Fibroblast of lung (primary cell): ENCODE measurements at regions not wholly inside any gene's neighbourhood (a gene's known extent, or its start where the extent isn't known, plus 50 kb on each side); places are given as distances from the start of the nearest gene placed in this dataset.

Source experiments
- DNase-seq, 2 donors: peaks; one replicate each; pipeline versions ENCODE4 v3.0.0 to v3.0.0-alpha.2; 2010; ENCODE audit warnings: low read depth in 2 of 2
- H2AFZ ChIP-seq: 2 replicates; pipeline ENCODE4 v1.5.1; 2012; ENCODE audit warnings: low read length, control low read depth, inconsistent platforms
- H3K27ac ChIP-seq: 2 replicates; pipeline ENCODE4 v1.5.1; 2011; ENCODE audit warnings: low read length, control low read depth; ENCODE audit not compliant: insufficient read depth
- H3K27me3 ChIP-seq: 2 replicates; pipeline ENCODE4 v1.5.1; 2011; ENCODE audit warnings: mild to moderate bottlenecking, low read length; ENCODE audit not compliant: control insufficient read depth, insufficient read depth
- H3K36me3 ChIP-seq: 2 replicates; pipeline ENCODE4 v1.5.1; 2011; ENCODE audit warnings: low read length; ENCODE audit not compliant: control insufficient read depth, insufficient read depth
- H3K4me1 ChIP-seq: 2 replicates; pipeline ENCODE4 v1.5.1; 2011; ENCODE audit warnings: low read length; ENCODE audit not compliant: control insufficient read depth, insufficient read depth; ENCODE audit errors: extremely low read depth
- H3K4me2 ChIP-seq: 2 replicates; pipeline ENCODE4 v1.5.1; 2011; ENCODE audit warnings: low read length, control low read depth; ENCODE audit not compliant: insufficient read depth; ENCODE audit errors: extremely low read depth
- H3K4me3 ChIP-seq, 4 experiments: fragments of 200-600 bp in 1 of 4; sonication (generic) in 1 of 4; replicated peaks in 1 of 4; 2 replicates each; pipeline ENCODE4 v1.5.1; 2011 to 2016; ENCODE audit warnings: low read length in 4 of 4, low read depth in 3 of 4, mild to moderate bottlenecking in 3 of 4, control low read depth in 2 of 4, inconsistent platforms in 1 of 4, mixed read lengths in 1 of 4; ENCODE audit not compliant: insufficient read depth in 1 of 4; ENCODE audit errors: control extremely low read depth in 1 of 4
- H3K79me2 ChIP-seq: 2 replicates; pipeline ENCODE4 v1.5.1; 2012; ENCODE audit warnings: mild to moderate bottlenecking, low read length, inconsistent platforms; ENCODE audit not compliant: control insufficient read depth, insufficient read depth
- H3K9ac ChIP-seq: 2 replicates; pipeline ENCODE4 v1.5.1; 2011; ENCODE audit warnings: mild to moderate bottlenecking, low read length, control low read depth; ENCODE audit not compliant: insufficient read depth
- H3K9me3 ChIP-seq: 2 replicates; pipeline ENCODE4 v1.5.1; 2012; ENCODE audit warnings: low read depth, low read length; ENCODE audit not compliant: control insufficient read depth, insufficient read depth
- H4K20me1 ChIP-seq: 2 replicates; pipeline ENCODE4 v1.5.1; 2011; ENCODE audit warnings: low read length; ENCODE audit not compliant: control insufficient read depth, insufficient read depth; ENCODE audit errors: extremely low read depth
- EZH2 ChIP-seq: IDR thresholded peaks from 2 replicates; pipeline ENCODE4 v1.5.1; 2012; ENCODE audit warnings: low read length, control low read depth, mild to moderate bottlenecking; ENCODE audit errors: missing control alignments
- TF ChIP-seq, protein P1 (sequence below), 2 donors: IDR thresholded peaks in 1 of 2; conservative IDR thresholded peaks in 1 of 2; 1 replicate in 1 of 2; 2 replicates in 1 of 2; pipeline ENCODE4 v1.5.1; 2011 to 2012; ENCODE audit warnings: low read length in 2 of 2, control low read depth in 1 of 2, inconsistent platforms in 1 of 2, low read depth in 1 of 2, mild to moderate bottlenecking in 1 of 2

DNA sequence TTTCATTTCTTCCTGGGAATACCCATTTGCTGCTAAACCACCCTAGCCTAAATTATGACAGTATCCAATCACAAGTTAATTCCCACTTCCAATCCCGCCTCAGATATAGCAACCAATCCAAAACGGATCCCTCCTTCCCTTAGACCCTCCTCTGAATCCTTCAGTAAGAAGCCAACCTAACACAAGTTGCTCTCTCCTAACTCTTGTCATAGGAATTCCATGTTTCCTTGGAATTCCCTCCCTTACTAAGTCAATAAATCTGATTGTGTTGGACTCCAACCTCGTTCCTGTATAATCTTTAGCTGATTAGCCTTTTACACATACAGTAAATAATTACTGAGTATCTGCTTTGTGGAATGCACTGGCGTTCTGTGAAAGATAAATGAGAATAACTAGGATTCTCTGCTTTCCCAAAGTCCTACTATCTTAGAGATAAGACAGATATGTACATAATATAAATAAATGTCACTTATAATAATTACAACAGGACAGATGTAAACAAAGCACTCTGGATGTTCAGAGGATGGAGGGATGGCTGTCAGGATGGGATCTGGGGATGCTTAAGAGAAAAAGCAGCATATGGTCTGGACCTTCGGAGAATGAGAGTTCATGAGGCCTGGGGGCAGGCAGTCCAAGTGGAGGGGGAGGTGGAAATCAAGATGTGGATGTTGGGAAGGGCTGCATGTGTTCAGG lies 185.8 kb upstream of the SOX5 start:
- H3K27ac ChIP-seq, result no peak overlapping the region
- no peaks in the 10 kb centered on the region for H4K20me1 ChIP-seq
- no peak overlapping the region for H3K4me3 ChIP-seq
- H3K27me3 ChIP-seq, result no peaks in the 10 kb centered on the region
- no peak overlapping the region for H3K9ac ChIP-seq
- H2AFZ ChIP-seq, result no peak overlapping the region
- no peaks in the 10 kb centered on the region for H3K9me3 ChIP-seq
- H3K36me3 ChIP-seq, result no peaks in the 10 kb centered on the region
- peak; percentile 12 to 33 for DNase-seq
- no peak overlapping the region for H3K4me2 ChIP-seq
- no peak for TF ChIP-seq EZH2
- TF ChIP-seq, protein P1, sequence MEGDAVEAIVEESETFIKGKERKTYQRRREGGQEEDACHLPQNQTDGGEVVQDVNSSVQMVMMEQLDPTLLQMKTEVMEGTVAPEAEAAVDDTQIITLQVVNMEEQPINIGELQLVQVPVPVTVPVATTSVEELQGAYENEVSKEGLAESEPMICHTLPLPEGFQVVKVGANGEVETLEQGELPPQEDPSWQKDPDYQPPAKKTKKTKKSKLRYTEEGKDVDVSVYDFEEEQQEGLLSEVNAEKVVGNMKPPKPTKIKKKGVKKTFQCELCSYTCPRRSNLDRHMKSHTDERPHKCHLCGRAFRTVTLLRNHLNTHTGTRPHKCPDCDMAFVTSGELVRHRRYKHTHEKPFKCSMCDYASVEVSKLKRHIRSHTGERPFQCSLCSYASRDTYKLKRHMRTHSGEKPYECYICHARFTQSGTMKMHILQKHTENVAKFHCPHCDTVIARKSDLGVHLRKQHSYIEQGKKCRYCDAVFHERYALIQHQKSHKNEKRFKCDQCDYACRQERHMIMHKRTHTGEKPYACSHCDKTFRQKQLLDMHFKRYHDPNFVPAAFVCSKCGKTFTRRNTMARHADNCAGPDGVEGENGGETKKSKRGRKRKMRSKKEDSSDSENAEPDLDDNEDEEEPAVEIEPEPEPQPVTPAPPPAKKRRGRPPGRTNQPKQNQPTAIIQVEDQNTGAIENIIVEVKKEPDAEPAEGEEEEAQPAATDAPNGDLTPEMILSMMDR (conservative IDR thresholded peaks at IDR 0.05 in 1 of 2, IDR thresholded peaks at IDR 0.05 in 1 of 2; ENCODE audit: low read depth in 1 of 2, low read length in 2 of 2), result no peak
- no peaks in the 10 kb centered on the region for H3K4me1 ChIP-seq
- H3K79me2 ChIP-seq, result no peaks in the 10 kb centered on the region

DNA sequence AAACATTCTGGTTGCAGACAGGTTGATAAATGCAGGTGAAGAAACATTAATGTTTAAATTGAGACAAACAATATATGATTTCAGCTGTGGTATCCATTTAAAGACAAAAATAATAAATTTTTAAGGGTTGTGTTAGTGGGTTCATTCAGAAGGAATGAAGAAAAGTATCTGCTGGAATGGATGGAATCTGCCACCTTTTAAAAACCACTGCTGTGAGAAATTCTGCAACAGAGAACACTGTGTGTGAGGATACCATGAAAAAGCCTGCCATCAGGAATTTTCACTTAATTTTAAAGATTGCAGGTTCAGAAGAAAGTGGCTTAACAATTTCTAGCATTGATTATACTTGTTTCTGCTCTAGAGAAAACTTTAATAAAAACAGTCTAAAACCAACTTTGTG lies 184.6 kb upstream of the SOX5 start:
- no peak overlapping the region for H3K4me3 ChIP-seq
- no peaks in the 10 kb centered on the region for H3K4me1 ChIP-seq
- H3K9me3 ChIP-seq, result no peaks in the 10 kb centered on the region
- no peak for TF ChIP-seq EZH2
- TF ChIP-seq, protein P1 (conservative IDR thresholded peaks at IDR 0.05 in 1 of 2, IDR thresholded peaks at IDR 0.05 in 1 of 2; ENCODE audit: low read depth in 1 of 2, low read length in 2 of 2), result no peak
- no peaks in the 10 kb centered on the region for H3K79me2 ChIP-seq
- no peaks in the 10 kb centered on the region for H4K20me1 ChIP-seq
- H3K4me2 ChIP-seq, result no peak overlapping the region
- peak in 1 of 2 donors; percentile 41 for DNase-seq
- H3K27me3 ChIP-seq, result no peaks in the 10 kb centered on the region
- H3K36me3 ChIP-seq, result no peaks in the 10 kb centered on the region
- H3K27ac ChIP-seq, result no peak overlapping the region
- no peak overlapping the region for H2AFZ ChIP-seq
- no peak overlapping the region for H3K9ac ChIP-seq

- H3K27me3 ChIP-seq, result no peaks in the 10 kb centered on the region
- no peak overlapping the region for H3K9ac ChIP-seq
- no peak overlapping the region for H2AFZ ChIP-seq
- H3K4me1 ChIP-seq, result no peaks in the 10 kb centered on the region
- H3K79me2 ChIP-seq, result no peaks in the 10 kb centered on the region
- no peaks in the 10 kb centered on the region for H4K20me1 ChIP-seq
- H3K27ac ChIP-seq, result no peak overlapping the region
- no peaks in the 10 kb centered on the region for H3K36me3 ChIP-seq
- no peak overlapping the region for H3K4me2 ChIP-seq
- H3K4me3 ChIP-seq, result no peak overlapping the region
- no peaks in the 10 kb centered on the region for H3K9me3 ChIP-seq
- no peak for DNase-seq
- TF ChIP-seq, protein P1 (conservative IDR thresholded peaks at IDR 0.05 in 1 of 2, IDR thresholded peaks at IDR 0.05 in 1 of 2; ENCODE audit: low read depth in 1 of 2, low read length in 2 of 2), result no peak
- TF ChIP-seq EZH2, result no peak
These were observed 183.9 kb upstream of the SOX5 start for GRCh38 chr12:24133384-24133783.
